Endothelial cell of umbilical vein (primary cell): ENCODE measurements at regions not wholly inside any gene's neighbourhood (a gene's known extent, or its start where the extent isn't known, plus 50 kb on each side); places are given as distances from the start of the nearest gene placed in this dataset.

Experiments used
- BruUV-seq: library from RNA; stranded (reverse); fragments of 400-500 nt; replicated peaks from 2 replicates; lab custom pipeline; 2021; lab: Mats Ljungman, UMichigan
- CTCF ChIA-PET: fragments of 300-600, 350-600 bp; sonication (Branson Sonifier 250); formaldehyde crosslinking; loops from one replicate; lab custom pipeline; 2021; ENCODE audit warnings: antibody characterized with exemption, inconsistent platforms; lab: Charles Lee
- POLR2A ChIA-PET: fragments of 300-600, 350-600 bp; sonication (Branson Sonifier 250); formaldehyde crosslinking; loops from one replicate; lab custom pipeline; 2021; ENCODE audit warnings: antibody characterized with exemption, inconsistent platforms; lab: Charles Lee
- DNase-seq: peaks from one replicate; pipeline ENCODE4 v3.0.0-alpha.2; 2011; ENCODE audit warnings: low read depth, low spot score
- FAIRE-seq: peaks from 2 replicates; lab custom pipeline; 2011; peaks lifted over from hg19 to GRCh38; lab: Jason Lieb, UNC
- H2AFZ ChIP-seq: 2 replicates; pipeline ENCODE4 v1.6.0; 2012; ENCODE audit warnings: low read depth, low read length, control low read depth, inconsistent platforms
- H3K27ac ChIP-seq: 2 replicates; pipeline ENCODE4 v1.5.1; 2011; ENCODE audit warnings: low read depth, mild to moderate bottlenecking, control low read depth, low read length, moderate library complexity; ENCODE audit not compliant: insufficient read depth
- H3K27me3 ChIP-seq, 2 experiments: 2 replicates each; pipeline versions ENCODE4 v1.6.0 to v1.6.1; 2011; ENCODE audit warnings: low read length in 2 of 2, mixed read lengths in 1 of 2; ENCODE audit not compliant: control insufficient read depth in 2 of 2, insufficient read depth in 2 of 2
- H3K36me3 ChIP-seq, 2 experiments: 2 replicates in 1 of 2; 3 replicates in 1 of 2; pipeline ENCODE4 v1.5.1; 2011; ENCODE audit warnings: low read length in 2 of 2, mild to moderate bottlenecking in 1 of 2, moderate library complexity in 1 of 2; ENCODE audit not compliant: control insufficient read depth in 2 of 2, insufficient read depth in 2 of 2; ENCODE audit errors: extremely low read depth in 1 of 2
- H3K4me1 ChIP-seq: 3 replicates; pipeline ENCODE4 v1.5.1; 2011; ENCODE audit warnings: mild to moderate bottlenecking, low read length; ENCODE audit not compliant: control insufficient read depth, insufficient read depth; ENCODE audit errors: extremely low read depth
- H3K4me2 ChIP-seq: 2 replicates; pipeline ENCODE4 v1.6.1; 2011; ENCODE audit warnings: low read length, control low read depth, mixed read lengths; ENCODE audit not compliant: insufficient read depth
- H3K4me3 ChIP-seq, 3 experiments: fragments of 200-600 bp in 1 of 3; sonication (generic), shearing (Covaris generic) in 1 of 3; replicated peaks in 1 of 3; 2 replicates each; pipeline ENCODE4 v1.5.1; 2011 to 2016; ENCODE audit warnings: control low read depth in 3 of 3, low read length in 3 of 3, mild to moderate bottlenecking in 2 of 3, inconsistent platforms in 1 of 3, low read depth in 1 of 3, moderate library complexity in 1 of 3; ENCODE audit not compliant: insufficient read depth in 1 of 3
- H3K79me2 ChIP-seq: 2 replicates; pipeline ENCODE4 v1.6.0; 2012; ENCODE audit warnings: low read length, inconsistent platforms; ENCODE audit not compliant: control insufficient read depth, insufficient read depth
- H3K9ac ChIP-seq: replicated peaks from 2 replicates; pipeline ENCODE3; 2011; ENCODE audit warnings: low read length, control low read depth; ENCODE audit not compliant: insufficient read depth; ENCODE audit errors: extremely low read depth
- H3K9me1 ChIP-seq: replicated peaks from 3 replicates; pipeline ENCODE4 v1.6.0; 2011; ENCODE audit warnings: mild to moderate bottlenecking, low read length; ENCODE audit not compliant: control insufficient read depth, insufficient read depth; ENCODE audit errors: extremely low read depth
- H3K9me3 ChIP-seq: replicated peaks from 2 replicates; pipeline ENCODE4 v1.5.1; 2012; ENCODE audit warnings: low read length, inconsistent platforms; ENCODE audit not compliant: control insufficient read depth, insufficient read depth
- H4K20me1 ChIP-seq: replicated peaks from 2 replicates; pipeline ENCODE3; 2011; ENCODE audit warnings: mild to moderate bottlenecking, low read length; ENCODE audit not compliant: control insufficient read depth, insufficient read depth; ENCODE audit errors: extremely low read depth
- CTCF ChIP-seq, 2 donors: IDR thresholded peaks; 1 replicate in 1 of 2; 2 replicates in 1 of 2; pipeline ENCODE4 v1.5.1; 2011; ENCODE audit warnings: low read length in 2 of 2, mild to moderate bottlenecking in 2 of 2, moderate library complexity in 2 of 2, control low read depth in 1 of 2, inconsistent platforms in 1 of 2, low read depth in 1 of 2; ENCODE audit not compliant: insufficient read depth in 1 of 2; ENCODE audit errors: extremely low read depth in 1 of 2
- EZH2 ChIP-seq: IDR thresholded peaks from 2 replicates; pipeline ENCODE4 v1.6.1; 2012; ENCODE audit warnings: borderline replicate concordance, low read depth, mild to moderate bottlenecking, moderate library complexity, low read length, inconsistent platforms; ENCODE audit not compliant: severe bottlenecking
- FOS ChIP-seq: IDR thresholded peaks from 2 replicates; pipeline ENCODE4 v1.6.1; 2011; ENCODE audit warnings: mild to moderate bottlenecking, low read length, moderate library complexity, borderline replicate concordance; ENCODE audit not compliant: insufficient read depth
- GATA2 ChIP-seq: IDR thresholded peaks from 2 replicates; pipeline ENCODE4 v1.7.0; 2011; ENCODE audit warnings: low read depth, mild to moderate bottlenecking, moderate library complexity, mixed read lengths, low read length; ENCODE audit not compliant: insufficient read length, insufficient read depth
- JUN ChIP-seq: IDR thresholded peaks from 2 replicates; pipeline ENCODE4 v1.6.1; 2011; ENCODE audit warnings: borderline replicate concordance, low read depth; ENCODE audit not compliant: insufficient read length, insufficient read depth
- MAX ChIP-seq: IDR thresholded peaks from 2 replicates; pipeline ENCODE4 v1.6.1; 2011; ENCODE audit not compliant: insufficient read depth, insufficient read length
- MYC ChIP-seq: IDR thresholded peaks from one replicate; pipeline ENCODE4 v1.6.1; 2011; ENCODE audit warnings: mild to moderate bottlenecking, low read depth, low read length
- POLR2A ChIP-seq: IDR thresholded peaks from 2 replicates; pipeline ENCODE4 v1.6.1; 2012; ENCODE audit warnings: low read depth, mild to moderate bottlenecking, control low read depth, low read length
- POLR2AphosphoS5 ChIP-seq: IDR thresholded peaks from 2 replicates; pipeline ENCODE4 v1.6.1; 2012; ENCODE audit warnings: low read depth, mild to moderate bottlenecking, control low read depth, low read length, moderate library complexity; ENCODE audit not compliant: insufficient read depth
- dilution Hi-C: fragments of 300-500 bp; cut with MboI; formaldehyde crosslinking; loops from one replicate; pipeline ENCODE4 v1.15.0; 2019; ENCODE audit warnings: low sequenced_read_pairs; ENCODE audit not compliant: extremely low pct_ligation_motif_present
- intact Hi-C: fragments of 100-400 bp; cut with micrococcal nuclease; formaldehyde crosslinking; loops from one replicate; pipeline ENCODE4 v1.10.0; 2022

GRCh38 chr9:99578666-99579065 is 243.0 kb upstream of the NR4A3 start:
- no peaks in the 10 kb centered on the region for H3K9me3 ChIP-seq
- no peaks in the 10 kb centered on the region for H3K36me3 ChIP-seq
- DNase-seq: no peak
- no peaks in the 10 kb centered on the region for H4K20me1 ChIP-seq
- no peak overlapping the region for H3K9ac ChIP-seq
- H3K27ac ChIP-seq: no peak overlapping the region
- H3K79me2 ChIP-seq: no peaks in the 10 kb centered on the region
- dilution Hi-C loops: no loop called here
- no peaks in the 10 kb centered on the region for H3K9me1 ChIP-seq
- TF ChIP-seq FOS: no peak
- no peak overlapping the region for H3K4me2 ChIP-seq
- FAIRE-seq: no peak
- H3K4me3 ChIP-seq: no peak overlapping the region
- ChIA-PET POLR2A (no interaction called here), CTCF (no interaction called here)
- no peak overlapping the region for H2AFZ ChIP-seq
- H3K27me3 ChIP-seq: no peaks in the 10 kb centered on the region
- intact Hi-C loops: no loop called here
- no peaks in the 10 kb centered on the region for H3K4me1 ChIP-seq
- no TSS peak for BruUV-seq

GRCh38 chr9:99579964-99580363 is 241.7 kb upstream of the NR4A3 start:
- H3K27me3 ChIP-seq: no peaks in the 10 kb centered on the region
- H3K9ac ChIP-seq: no peak overlapping the region
- no peak overlapping the region for H3K4me2 ChIP-seq
- H3K79me2 ChIP-seq: no peaks in the 10 kb centered on the region
- H3K9me3 ChIP-seq: no peaks in the 10 kb centered on the region
- no TSS peak for BruUV-seq
- FAIRE-seq (no peak), DNase-seq (no peak)
- no peak overlapping the region for H2AFZ ChIP-seq
- no peaks in the 10 kb centered on the region for H3K36me3 ChIP-seq
- POLR2A ChIA-PET: no interaction called here
- H3K4me1 ChIP-seq: no peaks in the 10 kb centered on the region
- TF ChIP-seq JUN (no peak), POLR2A (no peak), MYC (no peak), MAX (no peak), EZH2 (no peak), CTCF (IDR thresholded peaks at IDR 0.05; ENCODE audit: extremely low read depth in 1 of 2, insufficient read depth in 1 of 2, low read depth in 1 of 2, low read length in 2 of 2) (no peak), POLR2AphosphoS5 (no peak), FOS (no peak), GATA2 (no peak)
- dilution Hi-C loops: no loop called here
- H3K27ac ChIP-seq: no peak overlapping the region
- H3K4me3 ChIP-seq: no peak overlapping the region
- no peaks in the 10 kb centered on the region for H3K9me1 ChIP-seq
- no peaks in the 10 kb centered on the region for H4K20me1 ChIP-seq
- intact Hi-C loops: no loop called here
- CTCF ChIA-PET: no interaction called here
